Osteocyte (in vitro differentiated cells): ENCODE measurements at regions not wholly inside any gene's neighbourhood (a gene's known extent, or its start where the extent isn't known, plus 50 kb on each side); places are given as distances from the start of the nearest gene placed in this dataset.

Experiments used
- DNase-seq: peaks from one replicate; pipeline ENCODE4 v3.0.0; 2021; ENCODE audit warnings: mixed read lengths; ENCODE audit not compliant: unreplicated experiment; ENCODE audit errors: extremely low spot score
- H3K27ac Mint-ChIP-seq: one replicate; pipeline ENCODE4 v1.8.0; 2021; ENCODE audit warnings: mild to moderate bottlenecking, mixed read lengths; ENCODE audit not compliant: unreplicated experiment
- H3K27me3 Mint-ChIP-seq: one replicate; pipeline ENCODE4 v1.8.0; 2021; ENCODE audit warnings: mixed read lengths; ENCODE audit not compliant: unreplicated experiment
- H3K36me3 Mint-ChIP-seq: one replicate; pipeline ENCODE4 v1.8.0; 2021; ENCODE audit warnings: mixed read lengths; ENCODE audit not compliant: unreplicated experiment
- H3K4me1 Mint-ChIP-seq: one replicate; pipeline ENCODE4 v1.8.0; 2021; ENCODE audit warnings: mixed read lengths; ENCODE audit not compliant: unreplicated experiment
- H3K4me3 Mint-ChIP-seq: one replicate; pipeline ENCODE4 v1.8.0; 2021; ENCODE audit warnings: mild to moderate bottlenecking, moderate library complexity, mixed read lengths; ENCODE audit not compliant: unreplicated experiment
- H3K9me3 Mint-ChIP-seq: one replicate; pipeline ENCODE4 v1.8.0; 2021; ENCODE audit warnings: mixed read lengths; ENCODE audit not compliant: unreplicated experiment
- CTCF ChIP-seq: fragments of 200-600 bp; sonication (generic); IDR thresholded peaks from 2 replicates; pipeline ENCODE4 v1.5.0; 2021; ENCODE audit warnings: antibody characterized with exemption, mild to moderate bottlenecking, moderate library complexity

GRCh38 chr14:98417001-98417400, 855.0 kb downstream of the BCL11B start:
- no peak for DNase-seq
- no peaks in the 10 kb centered on the region for H3K27me3 Mint-ChIP-seq
- H3K9me3 Mint-ChIP-seq = peaks cover 32% of the 10 kb centered on the region
- H3K27ac Mint-ChIP-seq = no peak overlapping the region
- no peak for TF ChIP-seq CTCF
- H3K36me3 Mint-ChIP-seq = no peaks in the 10 kb centered on the region
- no peak overlapping the region for H3K4me3 Mint-ChIP-seq
- no peaks in the 10 kb centered on the region for H3K4me1 Mint-ChIP-seq

GRCh38 chr14:98428483-98428994, 843.5 kb downstream of the BCL11B start:
- Mint-ChIP-seq H3K36me3 (no peaks in the 10 kb centered on the region), H3K4me1 (no peaks in the 10 kb centered on the region), H3K9me3 (peaks cover 48% of the 10 kb centered on the region), H3K27ac (no peak overlapping the region), H3K27me3 (no peaks in the 10 kb centered on the region), H3K4me3 (no peak overlapping the region)
- no peak for DNase-seq
- no peak for TF ChIP-seq CTCF

GRCh38 chr14:98433436-98433835, 838.6 kb downstream of the BCL11B start:
- no peaks in the 10 kb centered on the region for H3K36me3 Mint-ChIP-seq
- no peaks in the 10 kb centered on the region for H3K4me1 Mint-ChIP-seq
- H3K27ac Mint-ChIP-seq = no peak overlapping the region
- no peak for TF ChIP-seq CTCF
- peaks cover 42% of the 10 kb centered on the region for H3K9me3 Mint-ChIP-seq
- no peaks in the 10 kb centered on the region for H3K27me3 Mint-ChIP-seq
- no peak overlapping the region for H3K4me3 Mint-ChIP-seq
- DNase-seq = no peak

GRCh38 chr14:98437113-98437512, 834.9 kb downstream of the BCL11B start:
- DNase-seq = no peak
- Mint-ChIP-seq H3K4me1 (no peaks in the 10 kb centered on the region), H3K36me3 (no peaks in the 10 kb centered on the region), H3K4me3 (no peak overlapping the region), H3K9me3 (peaks cover 47% of the 10 kb centered on the region), H3K27me3 (no peaks in the 10 kb centered on the region), H3K27ac (no peak overlapping the region)
- TF ChIP-seq CTCF = no peak

- DNase-seq = no peak
- H3K27ac Mint-ChIP-seq = no peak overlapping the region
- peaks cover 36% of the 10 kb centered on the region for H3K9me3 Mint-ChIP-seq
- H3K36me3 Mint-ChIP-seq = no peaks in the 10 kb centered on the region
- no peaks in the 10 kb centered on the region for H3K27me3 Mint-ChIP-seq
- no peak overlapping the region for H3K4me3 Mint-ChIP-seq
- H3K4me1 Mint-ChIP-seq = no peaks in the 10 kb centered on the region
- TF ChIP-seq CTCF = no peak
These were observed 827.9 kb downstream of the BCL11B start for GRCh38 chr14:98444077-98444476.
